ENCODE measurements at regions not wholly inside any gene's neighbourhood (a gene's known extent, or its start where the extent isn't known, plus 50 kb on each side); places are given as distances from the start of the nearest gene placed in this dataset.

GRCh38 chr2:78506301-78506700 lies 519.2 kb upstream of the REG3G start:
- H3K4me3 ChIP-seq (ENCODE audit: low read length): no peak overlapping the region
- H3K4me2 ChIP-seq (ENCODE audit: low read length): no peak overlapping the region
- H3K27me3 ChIP-seq (ENCODE audit: control insufficient read depth, insufficient read depth, low read length): no peaks in the 10 kb centered on the region
- no peak overlapping the region for H3K9ac ChIP-seq (ENCODE audit: low read depth, low read length)
- peaks cover 3% of the 10 kb centered on the region for H3K9me3 ChIP-seq (replicated peaks; ENCODE audit: low read length)
- no peaks in the 10 kb centered on the region for H3K36me3 ChIP-seq (ENCODE audit: insufficient read depth, low read length)
- H3K4me1 ChIP-seq (ENCODE audit: control insufficient read depth, insufficient read depth, low read length): no peaks in the 10 kb centered on the region

- Histone ChIP-seq H3K36me3 (ENCODE audit: insufficient read depth, low read length) (no peaks in the 10 kb centered on the region), H3K9ac (ENCODE audit: low read depth, low read length) (no peak overlapping the region), H3K27me3 (ENCODE audit: control insufficient read depth, insufficient read depth, low read length) (no peaks in the 10 kb centered on the region), H3K4me1 (ENCODE audit: control insufficient read depth, insufficient read depth, low read length) (no peaks in the 10 kb centered on the region), H3K4me2 (ENCODE audit: low read length) (no peak overlapping the region), H3K4me3 (ENCODE audit: low read length) (no peak overlapping the region), H3K9me3 (replicated peaks; ENCODE audit: low read length) (no peaks in the 10 kb centered on the region)
Observed at GRCh38 chr2:78521938-78522337, 503.6 kb upstream of the REG3G start.

GRCh38 chr2:78532762-78533379 lies 492.6 kb upstream of the REG3G start:
- Histone ChIP-seq H3K4me1 (ENCODE audit: control insufficient read depth, insufficient read depth, low read length) (no peaks in the 10 kb centered on the region), H3K9me3 (replicated peaks; ENCODE audit: low read length) (no peaks in the 10 kb centered on the region), H3K9ac (ENCODE audit: low read depth, low read length) (no peak overlapping the region), H3K36me3 (ENCODE audit: insufficient read depth, low read length) (no peaks in the 10 kb centered on the region), H3K27me3 (ENCODE audit: control insufficient read depth, insufficient read depth, low read length) (no peaks in the 10 kb centered on the region), H3K4me3 (ENCODE audit: low read length) (no peak overlapping the region), H3K4me2 (ENCODE audit: low read length) (no peak overlapping the region)

- Histone ChIP-seq H3K9me3 (replicated peaks; ENCODE audit: low read length) (no peaks in the 10 kb centered on the region), H3K9ac (ENCODE audit: low read depth, low read length) (no peak overlapping the region), H3K4me2 (ENCODE audit: low read length) (no peak overlapping the region)
Observed at GRCh38 chr2:78535395-78535794, 490.1 kb upstream of the REG3G start.

GRCh38 chr2:78538322-78538721 lies 487.2 kb upstream of the REG3G start:
- no peaks in the 10 kb centered on the region for H3K4me1 ChIP-seq (ENCODE audit: control insufficient read depth, insufficient read depth, low read length)
- no peak overlapping the region for H3K4me2 ChIP-seq (ENCODE audit: low read length)
- H3K9me3 ChIP-seq (replicated peaks; ENCODE audit: low read length): no peaks in the 10 kb centered on the region
- no peak overlapping the region for H3K4me3 ChIP-seq (ENCODE audit: low read length)
- no peaks in the 10 kb centered on the region for H3K36me3 ChIP-seq (ENCODE audit: insufficient read depth, low read length)
- no peaks in the 10 kb centered on the region for H3K27me3 ChIP-seq (ENCODE audit: control insufficient read depth, insufficient read depth, low read length)
- H3K9ac ChIP-seq (ENCODE audit: low read depth, low read length): no peak overlapping the region

More at GRCh38 chr2:78535395-78535794, 490.1 kb upstream of the REG3G start:
- Histone ChIP-seq H3K4me1 (ENCODE audit: control insufficient read depth, insufficient read depth, low read length) (no peaks in the 10 kb centered on the region), H3K36me3 (ENCODE audit: insufficient read depth, low read length) (no peaks in the 10 kb centered on the region), H3K4me3 (ENCODE audit: low read length) (no peak overlapping the region), H3K27me3 (ENCODE audit: control insufficient read depth, insufficient read depth, low read length) (no peaks in the 10 kb centered on the region)

GRCh38 chr2:78540255-78540654 lies 485.2 kb upstream of the REG3G start:
- Histone ChIP-seq H3K4me1 (ENCODE audit: control insufficient read depth, insufficient read depth, low read length) (no peaks in the 10 kb centered on the region), H3K4me2 (ENCODE audit: low read length) (no peak overlapping the region), H3K9me3 (replicated peaks; ENCODE audit: low read length) (no peaks in the 10 kb centered on the region), H3K4me3 (ENCODE audit: low read length) (no peak overlapping the region), H3K9ac (ENCODE audit: low read depth, low read length) (no peak overlapping the region), H3K27me3 (ENCODE audit: control insufficient read depth, insufficient read depth, low read length) (no peaks in the 10 kb centered on the region), H3K36me3 (ENCODE audit: insufficient read depth, low read length) (no peaks in the 10 kb centered on the region)

- H3K9ac ChIP-seq (ENCODE audit: low read depth, low read length): no peak overlapping the region
- H3K9me3 ChIP-seq (replicated peaks; ENCODE audit: low read length): no peaks in the 10 kb centered on the region
- no peaks in the 10 kb centered on the region for H3K27me3 ChIP-seq (ENCODE audit: control insufficient read depth, insufficient read depth, low read length)
- no peaks in the 10 kb centered on the region for H3K4me1 ChIP-seq (ENCODE audit: control insufficient read depth, insufficient read depth, low read length)
- no peaks in the 10 kb centered on the region for H3K36me3 ChIP-seq (ENCODE audit: insufficient read depth, low read length)
- no peak overlapping the region for H3K4me3 ChIP-seq (ENCODE audit: low read length)
- no peak overlapping the region for H3K4me2 ChIP-seq (ENCODE audit: low read length)
Observed at GRCh38 chr2:78541088-78541450, 484.4 kb upstream of the REG3G start.

- no peaks in the 10 kb centered on the region for H3K4me1 ChIP-seq (ENCODE audit: control insufficient read depth, insufficient read depth, low read length)
- H3K4me2 ChIP-seq (ENCODE audit: low read length): no peak overlapping the region
- H3K9me3 ChIP-seq (replicated peaks; ENCODE audit: low read length): no peaks in the 10 kb centered on the region
- H3K4me3 ChIP-seq (ENCODE audit: low read length): no peak overlapping the region
- no peak overlapping the region for H3K9ac ChIP-seq (ENCODE audit: low read depth, low read length)
- no peaks in the 10 kb centered on the region for H3K27me3 ChIP-seq (ENCODE audit: control insufficient read depth, insufficient read depth, low read length)
- H3K36me3 ChIP-seq (ENCODE audit: insufficient read depth, low read length): no peaks in the 10 kb centered on the region
Observed at GRCh38 chr2:78541451-78542267, 483.8 kb upstream of the REG3G start.

GRCh38 chr2:78546843-78547242 lies 478.7 kb upstream of the REG3G start:
- H3K4me2 ChIP-seq (ENCODE audit: low read length): no peak overlapping the region
- no peaks in the 10 kb centered on the region for H3K36me3 ChIP-seq (ENCODE audit: insufficient read depth, low read length)
- H3K9ac ChIP-seq (ENCODE audit: low read depth, low read length): no peak overlapping the region
- H3K4me3 ChIP-seq (ENCODE audit: low read length): no peak overlapping the region
- no peaks in the 10 kb centered on the region for H3K4me1 ChIP-seq (ENCODE audit: control insufficient read depth, insufficient read depth, low read length)
- no peaks in the 10 kb centered on the region for H3K9me3 ChIP-seq (replicated peaks; ENCODE audit: low read length)
- H3K27me3 ChIP-seq (ENCODE audit: control insufficient read depth, insufficient read depth, low read length): no peaks in the 10 kb centered on the region

- Histone ChIP-seq H3K4me1 (ENCODE audit: control insufficient read depth, insufficient read depth, low read length) (no peaks in the 10 kb centered on the region), H3K9ac (ENCODE audit: low read depth, low read length) (no peak overlapping the region), H3K36me3 (ENCODE audit: insufficient read depth, low read length) (no peaks in the 10 kb centered on the region), H3K9me3 (replicated peaks; ENCODE audit: low read length) (no peaks in the 10 kb centered on the region), H3K27me3 (ENCODE audit: control insufficient read depth, insufficient read depth, low read length) (no peaks in the 10 kb centered on the region), H3K4me3 (ENCODE audit: low read length) (no peak overlapping the region), H3K4me2 (ENCODE audit: low read length) (no peak overlapping the region)
Observed at GRCh38 chr2:78549766-78550165, 475.7 kb upstream of the REG3G start.

GRCh38 chr2:78553866-78554647 lies 471.4 kb upstream of the REG3G start:
- H3K9ac ChIP-seq (ENCODE audit: low read depth, low read length): no peak overlapping the region
- H3K4me3 ChIP-seq (ENCODE audit: low read length): no peak overlapping the region
- H3K9me3 ChIP-seq (replicated peaks; ENCODE audit: low read length): no peaks in the 10 kb centered on the region
- no peak overlapping the region for H3K4me2 ChIP-seq (ENCODE audit: low read length)
- H3K4me1 ChIP-seq (ENCODE audit: control insufficient read depth, insufficient read depth, low read length): no peaks in the 10 kb centered on the region
- no peaks in the 10 kb centered on the region for H3K27me3 ChIP-seq (ENCODE audit: control insufficient read depth, insufficient read depth, low read length)
- no peaks in the 10 kb centered on the region for H3K36me3 ChIP-seq (ENCODE audit: insufficient read depth, low read length)

All from skeletal muscle satellite cell (primary cell).